ENCODE measurements at regions not wholly inside any gene's neighbourhood (a gene's known extent, or its start where the extent isn't known, plus 50 kb on each side); places are given as distances from the start of the nearest gene placed in this dataset.

- DNase-seq = no peak
Observed at GRCh38 chr6:85706272-85706671, 63.6 kb upstream of the SYNCRIP start.

- DNase-seq = no peak
Observed at GRCh38 chr6:85705220-85705619, 62.5 kb upstream of the SYNCRIP start.

- DNase-seq = no peak
Observed at GRCh38 chr6:85703406-85703805, 60.7 kb upstream of the SYNCRIP start.

Measured in SW 1271 (cell line).